DND-41 (cell line): ENCODE measurements at regions not wholly inside any gene's neighbourhood (a gene's known extent, or its start where the extent isn't known, plus 50 kb on each side); places are given as distances from the start of the nearest gene placed in this dataset.

ENCODE experiments used
- EZH2 ChIP-seq: IDR thresholded peaks from 3 replicates; pipeline ENCODE4 v1.6.1; 2012; ENCODE audit warnings: borderline replicate concordance, low read depth, mild to moderate bottlenecking, moderate library complexity, low read length, inconsistent platforms; ENCODE audit not compliant: severe bottlenecking
- TF ChIP-seq, protein P1 (sequence below): IDR thresholded peaks from 2 replicates; pipeline ENCODE4 v1.5.1; 2012; ENCODE audit warnings: borderline replicate concordance, low read length, moderate library complexity, mild to moderate bottlenecking; ENCODE audit not compliant: poor library complexity, severe bottlenecking; ENCODE audit errors: extremely low read depth

- TF ChIP-seq, protein P1, sequence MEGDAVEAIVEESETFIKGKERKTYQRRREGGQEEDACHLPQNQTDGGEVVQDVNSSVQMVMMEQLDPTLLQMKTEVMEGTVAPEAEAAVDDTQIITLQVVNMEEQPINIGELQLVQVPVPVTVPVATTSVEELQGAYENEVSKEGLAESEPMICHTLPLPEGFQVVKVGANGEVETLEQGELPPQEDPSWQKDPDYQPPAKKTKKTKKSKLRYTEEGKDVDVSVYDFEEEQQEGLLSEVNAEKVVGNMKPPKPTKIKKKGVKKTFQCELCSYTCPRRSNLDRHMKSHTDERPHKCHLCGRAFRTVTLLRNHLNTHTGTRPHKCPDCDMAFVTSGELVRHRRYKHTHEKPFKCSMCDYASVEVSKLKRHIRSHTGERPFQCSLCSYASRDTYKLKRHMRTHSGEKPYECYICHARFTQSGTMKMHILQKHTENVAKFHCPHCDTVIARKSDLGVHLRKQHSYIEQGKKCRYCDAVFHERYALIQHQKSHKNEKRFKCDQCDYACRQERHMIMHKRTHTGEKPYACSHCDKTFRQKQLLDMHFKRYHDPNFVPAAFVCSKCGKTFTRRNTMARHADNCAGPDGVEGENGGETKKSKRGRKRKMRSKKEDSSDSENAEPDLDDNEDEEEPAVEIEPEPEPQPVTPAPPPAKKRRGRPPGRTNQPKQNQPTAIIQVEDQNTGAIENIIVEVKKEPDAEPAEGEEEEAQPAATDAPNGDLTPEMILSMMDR, result no peak
- TF ChIP-seq EZH2, result no peak
Observed at GRCh38 chr11:115817844-115818468, 313.7 kb upstream of the CADM1 start.
